Panc1 (cell line): ENCODE measurements at regions not wholly inside any gene's neighbourhood (a gene's known extent, or its start where the extent isn't known, plus 50 kb on each side); places are given as distances from the start of the nearest gene placed in this dataset.

Source experiments
- ATAC-seq: fragments of 200-7000 bp; cut with Tn5 transposase; 2 replicates; pipeline ENCODE4 v1.9.1; 2020; ENCODE audit warnings: mild to moderate bottlenecking, moderate library complexity
- BruUV-seq: library from RNA; stranded (reverse); fragments of 400-500 nt; replicated peaks from 2 replicates; lab custom pipeline; 2021; lab: Mats Ljungman, UMichigan
- CTCF ChIA-PET: fragments of 300-600 bp; sonication (Branson Sonifier 250); formaldehyde crosslinking; loops from one replicate; lab custom pipeline; 2022; ENCODE audit warnings: antibody characterized with exemption; lab: Charles Lee
- POLR2A ChIA-PET: fragments of 300-600 bp; sonication (Branson Sonifier 250); formaldehyde crosslinking; loops from one replicate; lab custom pipeline; 2022; ENCODE audit warnings: antibody characterized with exemption; lab: Charles Lee
- DNase-seq: peaks from one replicate; pipeline ENCODE4 v3.0.0-alpha.2; 2010; ENCODE audit warnings: low read depth, low spot score
- H3K27ac ChIP-seq: 2 replicates; pipeline ENCODE4 v1.5.1; 2011; ENCODE audit warnings: mild to moderate bottlenecking, low read length, inconsistent platforms
- H3K27me3 ChIP-seq: fragments of 200-500 bp; sonication (Bioruptor generic); 2 replicates; pipeline ENCODE4 v1.6.0; 2014; ENCODE audit warnings: low read length, inconsistent platforms; ENCODE audit not compliant: control insufficient read depth, insufficient read depth
- H3K36me3 ChIP-seq: fragments of 200-500 bp; sonication (Bioruptor generic); 2 replicates; pipeline ENCODE4 v1.5.1; 2014; ENCODE audit warnings: inconsistent platforms, mild to moderate bottlenecking, low read length, moderate library complexity; ENCODE audit not compliant: control insufficient read depth, insufficient read depth
- H3K4me1 ChIP-seq: 2 replicates; pipeline ENCODE4 v1.5.1; 2011; ENCODE audit warnings: inconsistent platforms, mild to moderate bottlenecking, low read length, moderate library complexity; ENCODE audit not compliant: control insufficient read depth, insufficient read depth
- H3K4me3 ChIP-seq, 2 experiments: 2 replicates each; pipeline ENCODE4 v1.5.1; 2011 to 2012; ENCODE audit warnings: low read depth in 2 of 2, low read length in 2 of 2, mild to moderate bottlenecking in 2 of 2, inconsistent platforms in 1 of 2, moderate library complexity in 1 of 2
- H3K9me3 ChIP-seq: fragments of 200-500 bp; sonication (Bioruptor generic); 2 replicates; pipeline ENCODE4 v1.5.1; 2014; ENCODE audit warnings: low read depth, mild to moderate bottlenecking, inconsistent platforms, low read length, moderate library complexity; ENCODE audit not compliant: control insufficient read depth, insufficient read depth
- CTCF ChIP-seq: fragments of 450-650 bp; IDR thresholded peaks from 2 replicates; pipeline ENCODE4 v1.5.1; 2017; ENCODE audit warnings: mild to moderate bottlenecking
- POLR2AphosphoS5 ChIP-seq: IDR thresholded peaks from 2 replicates; pipeline ENCODE4 v1.6.1; 2012; ENCODE audit warnings: mild to moderate bottlenecking, low read depth, low read length, moderate library complexity
- REST ChIP-seq, 2 experiments: IDR thresholded peaks; 2 replicates each; pipeline ENCODE4 v1.6.1; 2011 to 2012; ENCODE audit warnings: low read depth in 2 of 2, control low read depth in 1 of 2, low read length in 1 of 2, mild to moderate bottlenecking in 1 of 2, moderate library complexity in 1 of 2; ENCODE audit not compliant: insufficient read depth in 1 of 2
- SIN3A ChIP-seq: IDR thresholded peaks from 2 replicates; pipeline ENCODE4 v1.6.1; 2012; ENCODE audit warnings: low read depth, mild to moderate bottlenecking, low read length, moderate library complexity, borderline replicate concordance; ENCODE audit not compliant: insufficient read depth
- TCF7L2 ChIP-seq: IDR thresholded peaks from 2 replicates; pipeline ENCODE4 v1.6.1; 2011; ENCODE audit warnings: mild to moderate bottlenecking, low read depth, low read length, inconsistent platforms
- in situ Hi-C: cut with HindIII; loops from 2 replicates; pipeline ENCODE4 v1.10.0; 2016; ENCODE audit warnings: low sequenced_read_pairs, low pct_unique_long_range_greater_than_20kb
- intact Hi-C: fragments of 100-400 bp; cut with micrococcal nuclease; formaldehyde crosslinking; loops from one replicate; pipeline ENCODE4 v1.10.0; 2022; ENCODE audit not compliant: unreplicated experiment

GRCh38 chr18:51490417-51490816, 292.9 kb upstream of the MEX3C start:
- Histone ChIP-seq H3K4me3 (no peak overlapping the region), H3K4me1 (no peaks in the 10 kb centered on the region), H3K27me3 (no peaks in the 10 kb centered on the region; the same call in 1 of the 2 replicates), H3K27ac (no peak overlapping the region), H3K9me3 (no peaks in the 10 kb centered on the region), H3K36me3 (no peaks in the 10 kb centered on the region)
- in situ Hi-C loops, result no loop called here
- TF ChIP-seq REST (IDR thresholded peaks at IDR 0.05; ENCODE audit: insufficient read depth in 1 of 2, low read depth in 2 of 2, low read length in 1 of 2), result no peak
- no peak for TF ChIP-seq POLR2AphosphoS5
- no peak for TF ChIP-seq CTCF
- TF ChIP-seq SIN3A, result no peak
- no peak for TF ChIP-seq TCF7L2
- DNase-seq (no peak), ATAC-seq (no peak)
- no TSS peak for BruUV-seq
- ChIA-PET POLR2A (no interaction called here), CTCF (no interaction called here)
- intact Hi-C loops, result no loop called here

GRCh38 chr18:51490860-51491259, 293.4 kb upstream of the MEX3C start:
- no peaks in the 10 kb centered on the region for H3K9me3 ChIP-seq
- ATAC-seq, result no peak
- no peak for DNase-seq
- H3K36me3 ChIP-seq, result no peaks in the 10 kb centered on the region
- no peak overlapping the region for H3K4me3 ChIP-seq
- in situ Hi-C loops (no loop called here), intact Hi-C loops (no loop called here)
- H3K27ac ChIP-seq, result no peak overlapping the region
- TF ChIP-seq REST (IDR thresholded peaks at IDR 0.05; ENCODE audit: insufficient read depth in 1 of 2, low read depth in 2 of 2, low read length in 1 of 2) (no peak), CTCF (no peak), POLR2AphosphoS5 (no peak), TCF7L2 (no peak), SIN3A (no peak)
- no peaks in the 10 kb centered on the region for H3K4me1 ChIP-seq
- no TSS peak for BruUV-seq
- CTCF ChIA-PET, result no interaction called here
- POLR2A ChIA-PET, result no interaction called here
- no peaks in the 10 kb centered on the region; the same call in 1 of the 2 replicates for H3K27me3 ChIP-seq
